ENCODE measurements at regions not wholly inside any gene's neighbourhood (a gene's known extent, or its start where the extent isn't known, plus 50 kb on each side); places are given as distances from the start of the nearest gene placed in this dataset.

- DNase-seq (ENCODE audit: low read depth): no peak
These were observed 261.3 kb downstream of the COX7C start for GRCh38 chr5:86879086-86879485.

GRCh38 chr5:86880344-86880743 lies 262.6 kb downstream of the COX7C start:
- DNase-seq (ENCODE audit: low read depth): no peak

- peak; percentile 73 for DNase-seq (ENCODE audit: low read depth)
These were observed 263.2 kb downstream of the COX7C start for GRCh38 chr5:86880785-86881492.

GRCh38 chr5:86881493-86882090 lies 263.9 kb downstream of the COX7C start:
- DNase-seq (ENCODE audit: low read depth): no peak

GRCh38 chr5:86884608-86885007 lies 266.9 kb downstream of the COX7C start:
- DNase-seq (ENCODE audit: low read depth): no peak

GRCh38 chr5:86885011-86885410 lies 267.3 kb downstream of the COX7C start:
- no peak for DNase-seq (ENCODE audit: low read depth)

- DNase-seq (ENCODE audit: low read depth): peak; percentile 14
These were observed 267.9 kb downstream of the COX7C start for GRCh38 chr5:86885489-86886230.

- no peak for DNase-seq (ENCODE audit: low read depth)
These were observed 272.6 kb downstream of the COX7C start for GRCh38 chr5:86890375-86890774.

GRCh38 chr5:86894056-86894455 lies 276.3 kb downstream of the COX7C start:
- DNase-seq (ENCODE audit: low read depth): no peak

- DNase-seq (ENCODE audit: low read depth): no peak
These were observed 279.2 kb downstream of the COX7C start for GRCh38 chr5:86896916-86897315.

- peak; percentile 62 for DNase-seq (ENCODE audit: low read depth)
These were observed 291.9 kb downstream of the COX7C start for GRCh38 chr5:86909418-86910295.

GRCh38 chr5:86917117-86917579 lies 299.4 kb downstream of the COX7C start:
- DNase-seq (ENCODE audit: low read depth): peak; percentile 51

- no peak for DNase-seq (ENCODE audit: low read depth)
These were observed 300.5 kb downstream of the COX7C start for GRCh38 chr5:86918246-86918645.

GRCh38 chr5:86926033-86926432 lies 308.3 kb downstream of the COX7C start:
- no peak for DNase-seq (ENCODE audit: low read depth)

GRCh38 chr5:86929123-86929766 lies 311.5 kb downstream of the COX7C start:
- no peak for DNase-seq (ENCODE audit: low read depth)

GRCh38 chr5:86951761-86952160 lies 315.9 kb upstream of the RASA1 start:
- no peak for DNase-seq (ENCODE audit: low read depth)

- no peak for DNase-seq (ENCODE audit: low read depth)
These were observed 302.8 kb upstream of the RASA1 start for GRCh38 chr5:86964889-86965288.

- DNase-seq (ENCODE audit: low read depth): peak; percentile 56
These were observed 299.4 kb upstream of the RASA1 start for GRCh38 chr5:86968301-86968753.

- no peak for DNase-seq (ENCODE audit: low read depth)
These were observed 297.3 kb upstream of the RASA1 start for GRCh38 chr5:86970361-86970760.

GRCh38 chr5:86971034-86971571 lies 296.6 kb upstream of the RASA1 start:
- peak; percentile 41 for DNase-seq (ENCODE audit: low read depth)

- DNase-seq (ENCODE audit: low read depth): peak; percentile 14
These were observed 292.7 kb upstream of the RASA1 start for GRCh38 chr5:86974955-86975354.
